Mesothelial cell of epicardium (in vitro differentiated cells): ENCODE measurements at regions not wholly inside any gene's neighbourhood (a gene's known extent, or its start where the extent isn't known, plus 50 kb on each side); places are given as distances from the start of the nearest gene placed in this dataset.

Experiments used
- DNase-seq, 2 experiments: peaks; one replicate each; pipeline ENCODE4 v3.0.0; 2021; ENCODE audit warnings: low spot score in 2 of 2; ENCODE audit not compliant: unreplicated experiment in 2 of 2
- H3K27ac Mint-ChIP-seq: 2 replicates; pipeline ENCODE4 v1.8.0; 2021; ENCODE audit warnings: mixed read lengths
- H3K27me3 Mint-ChIP-seq: 2 replicates; pipeline ENCODE4 v1.8.0; 2021; ENCODE audit warnings: low read depth, mixed read lengths
- H3K36me3 Mint-ChIP-seq: 2 replicates; pipeline ENCODE4 v1.8.0; 2021; ENCODE audit warnings: mixed read lengths
- H3K4me1 Mint-ChIP-seq: 2 replicates; pipeline ENCODE4 v1.8.0; 2021; ENCODE audit warnings: mixed read lengths
- H3K4me3 Mint-ChIP-seq: 2 replicates; pipeline ENCODE4 v1.8.0; 2021; ENCODE audit warnings: mild to moderate bottlenecking, moderate library complexity, mixed read lengths
- H3K9me3 Mint-ChIP-seq: 2 replicates; pipeline ENCODE4 v1.8.0; 2021; ENCODE audit warnings: mixed read lengths
- CTCF ChIP-seq: fragments of 200-600 bp; sonication (generic); IDR thresholded peaks from one replicate; pipeline ENCODE4 v1.5.0; 2021; ENCODE audit warnings: antibody characterized with exemption; ENCODE audit not compliant: unreplicated experiment

GRCh38 chr1:30508175-30508448 lies 215.3 kb downstream of the MATN1 start:
- no peak for DNase-seq
- Mint-ChIP-seq H3K36me3 (no peaks in the 10 kb centered on the region), H3K27ac (no peak overlapping the region), H3K4me3 (no peak overlapping the region), H3K27me3 (peaks cover 33% of the 10 kb centered on the region), H3K4me1 (peaks cover 2% of the 10 kb centered on the region), H3K9me3 (no peaks in the 10 kb centered on the region)
- TF ChIP-seq CTCF, result no peak

- peaks cover 2% of the 10 kb centered on the region for H3K4me1 Mint-ChIP-seq
- peaks cover 39% of the 10 kb centered on the region for H3K27me3 Mint-ChIP-seq
- H3K9me3 Mint-ChIP-seq, result no peaks in the 10 kb centered on the region
- peak in 1 of 2 experiments; percentile 34 for DNase-seq
- no peak overlapping the region for H3K27ac Mint-ChIP-seq
- no peaks in the 10 kb centered on the region for H3K36me3 Mint-ChIP-seq
- no peak for TF ChIP-seq CTCF
- H3K4me3 Mint-ChIP-seq, result no peak overlapping the region
Measured at GRCh38 chr1:30507401-30508174, 215.8 kb downstream of the MATN1 start.

- Mint-ChIP-seq H3K4me1 (peaks cover 2% of the 10 kb centered on the region), H3K36me3 (no peaks in the 10 kb centered on the region), H3K9me3 (no peaks in the 10 kb centered on the region), H3K4me3 (no peak overlapping the region), H3K27me3 (peaks cover 44% of the 10 kb centered on the region), H3K27ac (no peak overlapping the region)
- DNase-seq, result no peak
- TF ChIP-seq CTCF, result no peak
Measured at GRCh38 chr1:30507016-30507312, 216.4 kb downstream of the MATN1 start.

- peak in 1 of 2 experiments; percentile 34 for DNase-seq
- Mint-ChIP-seq H3K9me3 (no peaks in the 10 kb centered on the region), H3K27me3 (peaks cover 46% of the 10 kb centered on the region), H3K27ac (no peak overlapping the region), H3K4me1 (peaks cover 2% of the 10 kb centered on the region), H3K4me3 (no peak overlapping the region), H3K36me3 (no peaks in the 10 kb centered on the region)
- TF ChIP-seq CTCF, result no peak
Measured at GRCh38 chr1:30506291-30507015, 216.9 kb downstream of the MATN1 start.

GRCh38 chr1:30505853-30506252 lies 217.5 kb downstream of the MATN1 start:
- peak in 1 of 2 experiments; percentile 34 for DNase-seq
- Mint-ChIP-seq H3K36me3 (no peaks in the 10 kb centered on the region), H3K4me3 (no peak overlapping the region), H3K9me3 (no peaks in the 10 kb centered on the region), H3K27ac (no peak overlapping the region), H3K4me1 (peaks cover 2% of the 10 kb centered on the region), H3K27me3 (peaks cover 46% of the 10 kb centered on the region)
- no peak for TF ChIP-seq CTCF
